ENCODE measurements at regions not wholly inside any gene's neighbourhood (a gene's known extent, or its start where the extent isn't known, plus 50 kb on each side); places are given as distances from the start of the nearest gene placed in this dataset.

DNA sequence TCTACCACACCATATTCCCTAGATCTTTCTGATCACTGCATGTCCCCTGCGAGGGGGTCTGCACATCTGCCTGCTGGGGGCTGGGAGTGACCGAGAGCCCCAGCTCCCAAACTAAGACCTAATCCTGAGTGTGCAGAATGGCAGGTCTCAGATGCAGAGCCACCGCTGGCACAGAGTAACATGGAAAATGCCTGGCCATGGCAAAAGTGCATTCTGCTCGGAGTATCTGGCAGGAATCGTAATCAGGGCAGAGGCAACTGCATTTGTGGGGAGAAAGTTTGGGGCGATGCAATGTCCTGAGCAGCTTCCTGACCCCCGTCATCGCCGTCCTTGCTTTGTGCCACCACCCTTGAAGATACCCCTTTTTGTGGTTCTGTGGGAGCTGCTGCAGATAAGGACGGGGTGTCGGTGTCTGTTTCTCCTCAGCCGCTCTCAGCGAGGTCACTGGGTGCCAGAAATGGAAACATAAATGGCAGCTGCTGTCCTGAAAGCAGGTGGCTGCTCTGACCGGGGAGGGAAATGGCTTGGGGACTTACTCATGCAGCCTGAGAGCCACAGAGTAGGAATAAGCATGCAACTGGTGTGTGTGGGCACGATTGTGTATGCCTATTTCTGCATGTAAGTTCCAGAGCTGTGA is 157.9 kb downstream of the LY86 start:
- TF ChIP-seq, protein P1, sequence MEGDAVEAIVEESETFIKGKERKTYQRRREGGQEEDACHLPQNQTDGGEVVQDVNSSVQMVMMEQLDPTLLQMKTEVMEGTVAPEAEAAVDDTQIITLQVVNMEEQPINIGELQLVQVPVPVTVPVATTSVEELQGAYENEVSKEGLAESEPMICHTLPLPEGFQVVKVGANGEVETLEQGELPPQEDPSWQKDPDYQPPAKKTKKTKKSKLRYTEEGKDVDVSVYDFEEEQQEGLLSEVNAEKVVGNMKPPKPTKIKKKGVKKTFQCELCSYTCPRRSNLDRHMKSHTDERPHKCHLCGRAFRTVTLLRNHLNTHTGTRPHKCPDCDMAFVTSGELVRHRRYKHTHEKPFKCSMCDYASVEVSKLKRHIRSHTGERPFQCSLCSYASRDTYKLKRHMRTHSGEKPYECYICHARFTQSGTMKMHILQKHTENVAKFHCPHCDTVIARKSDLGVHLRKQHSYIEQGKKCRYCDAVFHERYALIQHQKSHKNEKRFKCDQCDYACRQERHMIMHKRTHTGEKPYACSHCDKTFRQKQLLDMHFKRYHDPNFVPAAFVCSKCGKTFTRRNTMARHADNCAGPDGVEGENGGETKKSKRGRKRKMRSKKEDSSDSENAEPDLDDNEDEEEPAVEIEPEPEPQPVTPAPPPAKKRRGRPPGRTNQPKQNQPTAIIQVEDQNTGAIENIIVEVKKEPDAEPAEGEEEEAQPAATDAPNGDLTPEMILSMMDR (IDR thresholded peaks at IDR 0.05): no peak
- Histone ChIP-seq H3K27me3 (ENCODE audit: insufficient read depth in 3 of 3, low read length in 2 of 3) (no peaks in the 10 kb centered on the region), H3K36me3 (ENCODE audit: insufficient read depth in 1 of 2, low read depth in 1 of 2) (no peaks in the 10 kb centered on the region), H3K4me3 (peak overlapping the region; percentile 48), H3K4me1 (peaks cover 57% of the 10 kb centered on the region), H3K27ac (peak overlapping the region; percentile 95), H3K9me3 (no peaks in the 10 kb centered on the region)
- ATAC-seq: peak; percentile 74 to 84 (median 75)
- intact Hi-C loops (cut with DNase I): loop anchor here (5.0 kb wide), 2 partner anchors 81 to 296 kb away; no protein-coding TSS in a partner anchor
- 22 to 36% (median 29%) methylated on average over 15 of the region's 15 CpGs for WGBS, 3 donors
- peak; percentile 56 to 82 for DNase-seq

DNA sequence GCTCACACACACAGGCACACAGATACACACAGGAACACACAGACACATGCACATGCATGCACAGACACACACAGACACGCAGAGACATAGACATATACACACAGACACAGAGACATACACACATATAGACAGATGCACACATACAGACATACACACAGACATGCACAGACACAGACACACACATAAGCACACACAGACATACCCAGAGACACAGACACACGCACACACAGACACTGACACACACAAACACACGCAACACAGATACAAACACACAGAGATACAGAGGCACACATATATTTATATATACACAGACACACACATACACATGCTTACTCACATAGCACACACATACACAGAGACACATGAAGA is 158.4 kb downstream of the LY86 start:
- Histone ChIP-seq H3K27me3 (ENCODE audit: insufficient read depth in 3 of 3, low read length in 2 of 3) (no peaks in the 10 kb centered on the region), H3K4me3 (peak overlapping the region; percentile 56), H3K4me1 (peaks cover 55% of the 10 kb centered on the region), H3K27ac (peak overlapping the region; percentile 95), H3K36me3 (ENCODE audit: insufficient read depth in 1 of 2, low read depth in 1 of 2) (no peaks in the 10 kb centered on the region), H3K9me3 (no peaks in the 10 kb centered on the region)
- no peak for ATAC-seq
- 43 to 66% (median 56%) methylated on average over 3 of the region's 3 CpGs for whole genome bisulfite sequencing, 3 donors
- TF ChIP-seq, protein P1 (IDR thresholded peaks at IDR 0.05): no peak
- no peak for DNase-seq
- intact Hi-C loops (cut with DNase I): loop anchor here (5.0 kb wide), 2 partner anchors 80 to 295 kb away; no protein-coding TSS in a partner anchor

DNA sequence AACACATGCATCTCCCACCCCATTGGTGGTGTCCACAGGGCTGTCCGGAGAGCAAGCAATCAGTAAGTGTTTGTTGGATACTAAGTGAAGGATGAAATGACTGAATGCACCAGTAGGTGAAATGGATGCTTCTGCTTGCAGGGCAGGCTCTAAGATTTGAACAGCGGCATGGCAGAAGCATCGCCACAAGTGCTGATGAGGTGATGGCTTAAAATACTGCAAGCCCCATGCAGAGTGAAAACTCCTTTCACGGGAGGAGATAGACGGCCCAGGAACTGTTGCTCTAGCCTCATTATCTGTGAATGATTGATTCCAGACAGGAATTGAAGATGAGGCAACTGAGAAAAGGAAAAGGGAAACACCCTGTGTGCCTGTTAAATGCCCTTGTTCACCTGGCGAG is 158.9 kb downstream of the LY86 start:
- Histone ChIP-seq H3K27me3 (ENCODE audit: insufficient read depth in 3 of 3, low read length in 2 of 3) (no peaks in the 10 kb centered on the region), H3K4me3 (peak overlapping the region; percentile 56), H3K9me3 (no peaks in the 10 kb centered on the region), H3K4me1 (peaks cover 51% of the 10 kb centered on the region), H3K27ac (peak overlapping the region; percentile 95), H3K36me3 (ENCODE audit: insufficient read depth in 1 of 2, low read depth in 1 of 2) (no peaks in the 10 kb centered on the region)
- ATAC-seq: peak in 1 of 4 donors; percentile 3
- DNase-seq: no peak
- TF ChIP-seq, protein P1 (IDR thresholded peaks at IDR 0.05): no peak
- intact Hi-C loops (cut with DNase I): loop anchor here (5.0 kb wide), 2 partner anchors 80 to 295 kb away; no protein-coding TSS in a partner anchor
- WGBS, 3 donors: 28 to 49% (median 32%) methylated on average over 6 of the region's 6 CpGs

- 26 to 46% (median 30%) methylated on average over 10 of the region's 10 CpGs for WGBS, 3 donors
- H3K27me3 ChIP-seq (ENCODE audit: insufficient read depth in 3 of 3, low read length in 2 of 3): no peaks in the 10 kb centered on the region
- peaks cover 49% of the 10 kb centered on the region for H3K4me1 ChIP-seq
- intact Hi-C loops (cut with DNase I): loop anchor here (2.0 to 5.0 kb wide), 3 partner anchors 79 to 294 kb away; no protein-coding TSS in a partner anchor
- H3K36me3 ChIP-seq (ENCODE audit: insufficient read depth in 1 of 2, low read depth in 1 of 2): no peaks in the 10 kb centered on the region
- TF ChIP-seq, protein P1 (IDR thresholded peaks at IDR 0.05): no peak
- no peaks in the 10 kb centered on the region for H3K9me3 ChIP-seq
- peak overlapping the region; percentile 56 for H3K4me3 ChIP-seq
- H3K27ac ChIP-seq: peak overlapping the region; percentile 95
- no peak for DNase-seq
- ATAC-seq: no peak
These were observed 159.5 kb downstream of the LY86 start for GRCh38 chr6:6748001-6748400.
